Endodermal cell (in vitro differentiated cells): ENCODE measurements at regions not wholly inside any gene's neighbourhood (a gene's known extent, or its start where the extent isn't known, plus 50 kb on each side); places are given as distances from the start of the nearest gene placed in this dataset.
"Not testable (repeated sequence)": the region's sequence is repeated elsewhere in the genome, so short reads cannot be mapped to it uniquely, and the experiment has no call there.

ENCODE experiments used
- DNase-seq: peaks from one replicate; pipeline ENCODE4 v3.0.0-alpha.2; 2017
- H3K27ac ChIP-seq: 2 replicates; pipeline ENCODE4 v1.5.1; 2013; ENCODE audit warnings: mild to moderate bottlenecking, low read depth, low read length, moderate library complexity
- H3K27me3 ChIP-seq: 2 replicates; pipeline ENCODE4 v1.6.1; 2013; ENCODE audit warnings: mild to moderate bottlenecking, low read length, moderate library complexity; ENCODE audit not compliant: insufficient read depth, control insufficient read depth, poor library complexity, severe bottlenecking
- H3K36me3 ChIP-seq: 2 replicates; pipeline ENCODE4 v1.7.0; 2013; ENCODE audit warnings: mild to moderate bottlenecking, low read length, moderate library complexity; ENCODE audit not compliant: control insufficient read depth, insufficient read depth
- H3K4me1 ChIP-seq: one replicate; pipeline ENCODE4 v1.7.0; 2013; ENCODE audit warnings: low read length; ENCODE audit not compliant: control insufficient read depth, insufficient read depth
- H3K4me3 ChIP-seq: 2 replicates; pipeline ENCODE4 v1.5.1; 2013; ENCODE audit warnings: mild to moderate bottlenecking, low read length, moderate library complexity
- H3K9ac ChIP-seq: 2 replicates; pipeline ENCODE4 v1.6.1; 2013; ENCODE audit warnings: mild to moderate bottlenecking, low read length, moderate library complexity; ENCODE audit not compliant: poor library complexity, severe bottlenecking; ENCODE audit errors: extremely low read depth
- H3K9me3 ChIP-seq: 2 replicates; pipeline ENCODE4 v1.6.1; 2013; ENCODE audit warnings: mild to moderate bottlenecking, low read length, moderate library complexity; ENCODE audit not compliant: control insufficient read depth
- H3K27ac Mint-ChIP-seq: 2 replicates; pipeline ENCODE4 v1.8.0; 2020; ENCODE audit warnings: mixed read lengths
- H3K27me3 Mint-ChIP-seq: 2 replicates; pipeline ENCODE4 v1.8.0; 2021; ENCODE audit warnings: mild to moderate bottlenecking, mixed read lengths; ENCODE audit not compliant: insufficient read depth
- H3K36me3 Mint-ChIP-seq: 2 replicates; pipeline ENCODE4 v1.8.0; 2020; ENCODE audit warnings: low read depth, mixed read lengths
- H3K4me1 Mint-ChIP-seq: 2 replicates; pipeline ENCODE4 v1.8.0; 2020; ENCODE audit warnings: mixed read lengths
- H3K4me3 Mint-ChIP-seq: 2 replicates; pipeline ENCODE4 v1.8.0; 2020; ENCODE audit warnings: mild to moderate bottlenecking, moderate library complexity, mixed read lengths
- H3K9me3 Mint-ChIP-seq: 2 replicates; pipeline ENCODE4 v1.8.0; 2020; ENCODE audit warnings: mild to moderate bottlenecking, mixed read lengths
- WGBS, 2 experiments: methylation state at CpG; one replicate each; pipeline versions ENCODE4 v1.1.5 to v1.1.7; 2013; ENCODE audit warnings: missing lambda C conversion rate in 2 of 2, mixed read lengths in 1 of 2; ENCODE audit not compliant: insufficient coverage in 1 of 2, insufficient read length in 1 of 2; 5-methylcytosine and 5-hydroxymethylcytosine counted together
- TF ChIP-seq, protein P1 (sequence below): fragments of 200-600 bp; sonication (generic); conservative IDR thresholded peaks from 2 replicates; pipeline ENCODE4 v1.5.0; 2021; ENCODE audit warnings: antibody characterized with exemption, mild to moderate bottlenecking

DNA sequence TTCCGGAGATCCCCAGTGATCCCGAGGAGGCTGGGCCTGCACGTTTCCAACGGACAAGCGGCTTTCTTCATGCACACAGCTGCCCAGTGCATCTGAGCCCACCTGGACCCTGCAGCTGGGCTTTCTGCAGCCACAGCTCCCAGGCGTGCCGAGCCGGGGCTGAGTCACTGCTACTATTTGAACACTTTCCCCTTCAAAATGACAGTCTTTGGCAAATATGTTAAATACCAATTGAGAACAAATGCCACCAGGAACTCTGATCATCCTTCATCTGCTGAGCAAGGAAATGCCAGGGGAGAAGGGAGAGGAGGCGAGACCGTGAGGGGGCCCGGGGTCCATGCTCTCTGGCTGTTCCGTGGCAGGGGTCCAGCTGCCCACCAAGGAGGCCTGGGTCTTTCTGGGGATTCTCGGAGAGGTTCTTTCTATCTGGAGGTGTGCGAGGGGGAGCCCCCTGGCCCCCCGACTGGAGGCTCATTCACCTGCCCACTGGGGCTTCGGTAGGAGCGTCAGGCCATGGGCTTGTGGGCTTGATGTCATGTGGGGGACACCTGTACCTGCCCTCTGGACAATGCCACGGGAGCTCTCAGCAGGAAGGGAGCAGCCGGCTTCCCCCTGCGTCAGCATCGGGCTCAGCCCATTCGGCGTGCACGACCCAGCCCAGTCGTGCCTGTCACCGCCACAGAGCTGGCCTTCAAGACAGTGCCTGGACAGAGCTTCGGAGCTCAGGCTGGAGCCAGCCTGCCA lies 159.6 kb downstream of the CTTN start:
- DNase-seq = no peak
- Mint-ChIP-seq H3K27ac (no peak overlapping the region), H3K9me3 (no peaks in the 10 kb centered on the region), H3K36me3 (no peaks in the 10 kb centered on the region), H3K4me1 (no peaks in the 10 kb centered on the region), H3K4me3 (no peak overlapping the region), H3K27me3 (no peaks in the 10 kb centered on the region)
- no peaks in the 10 kb centered on the region for H3K27me3 ChIP-seq
- H3K4me1 ChIP-seq = no peaks in the 10 kb centered on the region
- H3K36me3 ChIP-seq = no peaks in the 10 kb centered on the region
- WGBS, 2 experiments = 91 to 93% methylated on average over 11 to 27 of the region's 27 CpGs
- no peaks in the 10 kb centered on the region for H3K9me3 ChIP-seq
- no peak overlapping the region for H3K4me3 ChIP-seq
- TF ChIP-seq, protein P1, sequence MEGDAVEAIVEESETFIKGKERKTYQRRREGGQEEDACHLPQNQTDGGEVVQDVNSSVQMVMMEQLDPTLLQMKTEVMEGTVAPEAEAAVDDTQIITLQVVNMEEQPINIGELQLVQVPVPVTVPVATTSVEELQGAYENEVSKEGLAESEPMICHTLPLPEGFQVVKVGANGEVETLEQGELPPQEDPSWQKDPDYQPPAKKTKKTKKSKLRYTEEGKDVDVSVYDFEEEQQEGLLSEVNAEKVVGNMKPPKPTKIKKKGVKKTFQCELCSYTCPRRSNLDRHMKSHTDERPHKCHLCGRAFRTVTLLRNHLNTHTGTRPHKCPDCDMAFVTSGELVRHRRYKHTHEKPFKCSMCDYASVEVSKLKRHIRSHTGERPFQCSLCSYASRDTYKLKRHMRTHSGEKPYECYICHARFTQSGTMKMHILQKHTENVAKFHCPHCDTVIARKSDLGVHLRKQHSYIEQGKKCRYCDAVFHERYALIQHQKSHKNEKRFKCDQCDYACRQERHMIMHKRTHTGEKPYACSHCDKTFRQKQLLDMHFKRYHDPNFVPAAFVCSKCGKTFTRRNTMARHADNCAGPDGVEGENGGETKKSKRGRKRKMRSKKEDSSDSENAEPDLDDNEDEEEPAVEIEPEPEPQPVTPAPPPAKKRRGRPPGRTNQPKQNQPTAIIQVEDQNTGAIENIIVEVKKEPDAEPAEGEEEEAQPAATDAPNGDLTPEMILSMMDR = no peak
- no peak overlapping the region for H3K9ac ChIP-seq
- no peak overlapping the region for H3K27ac ChIP-seq

DNA sequence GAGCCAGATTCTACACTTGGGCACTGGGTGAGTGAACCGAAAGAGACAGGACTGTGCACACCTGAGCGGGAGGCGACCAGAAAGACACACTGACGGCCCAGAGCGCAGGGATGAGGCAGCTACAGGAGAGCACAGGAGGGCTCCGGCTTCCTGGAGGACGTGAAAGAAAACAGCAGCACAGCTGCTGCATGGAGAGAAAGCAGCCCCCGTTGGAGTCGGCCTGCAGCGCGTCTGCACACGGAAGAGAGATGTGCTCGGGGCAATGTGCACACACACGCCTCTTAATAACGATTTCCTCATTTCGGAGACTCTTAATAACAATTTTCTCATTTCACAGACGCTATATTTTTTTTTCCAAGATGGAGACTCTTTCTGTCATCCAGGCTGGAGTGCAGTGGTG lies 160.4 kb downstream of the CTTN start:
- H3K9ac ChIP-seq = no peak overlapping the region
- TF ChIP-seq, protein P1 = no peak

DNA sequence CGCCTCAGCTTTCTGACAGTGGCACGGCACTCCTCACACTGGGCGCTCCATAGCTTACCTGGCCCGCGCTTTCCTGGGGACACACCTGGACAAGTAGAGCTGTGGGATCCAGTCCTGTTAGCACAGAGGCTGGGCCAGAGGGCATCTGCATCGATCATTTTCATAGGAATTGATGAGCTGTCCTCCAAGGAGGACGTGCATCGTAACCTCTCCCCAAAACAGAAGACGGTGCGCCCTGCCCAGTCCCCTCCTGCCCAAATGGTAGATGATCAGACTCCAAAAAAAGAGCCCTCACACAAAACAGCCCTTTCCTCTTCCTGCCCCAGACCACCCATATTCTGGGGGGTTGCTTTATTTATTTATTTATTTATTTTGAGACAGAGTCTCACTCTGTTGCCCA lies 161.2 kb downstream of the CTTN start:
- Histone ChIP-seq H3K36me3 (no peaks in the 10 kb centered on the region), H3K4me3 (no peak overlapping the region), H3K27me3 (no peaks in the 10 kb centered on the region), H3K4me1 (no peaks in the 10 kb centered on the region), H3K9me3 (no peaks in the 10 kb centered on the region), H3K9ac (no peak overlapping the region), H3K27ac (no peak overlapping the region)
- WGBS, 2 experiments = 87 to 89% methylated on average over 10 of the region's 10 CpGs
- Mint-ChIP-seq H3K4me1 (no peaks in the 10 kb centered on the region), H3K27me3 (no peaks in the 10 kb centered on the region), H3K9me3 (no peaks in the 10 kb centered on the region), H3K27ac (no peak overlapping the region), H3K4me3 (no peak overlapping the region), H3K36me3 (no peaks in the 10 kb centered on the region)
- no peak for DNase-seq
- TF ChIP-seq, protein P1 = no peak

More for the DNA sequence above, 160.4 kb downstream of the CTTN start:
- Histone ChIP-seq H3K9me3 (no peaks in the 10 kb centered on the region), H3K27ac (no peak overlapping the region), H3K36me3 (no peaks in the 10 kb centered on the region), H3K27me3 (no peaks in the 10 kb centered on the region), H3K4me1 (no peaks in the 10 kb centered on the region), H3K4me3 (no peak overlapping the region)
- H3K4me1 Mint-ChIP-seq = no peaks in the 10 kb centered on the region
- 93% methylated on average over 16 to 17 of the region's 17 CpGs for WGBS, 2 experiments
- no peak overlapping the region for H3K4me3 Mint-ChIP-seq
- DNase-seq = no peak
- H3K9me3 Mint-ChIP-seq = no peaks in the 10 kb centered on the region
- H3K36me3 Mint-ChIP-seq = no peaks in the 10 kb centered on the region
- H3K27me3 Mint-ChIP-seq = no peaks in the 10 kb centered on the region
- H3K27ac Mint-ChIP-seq = no peak overlapping the region

DNA sequence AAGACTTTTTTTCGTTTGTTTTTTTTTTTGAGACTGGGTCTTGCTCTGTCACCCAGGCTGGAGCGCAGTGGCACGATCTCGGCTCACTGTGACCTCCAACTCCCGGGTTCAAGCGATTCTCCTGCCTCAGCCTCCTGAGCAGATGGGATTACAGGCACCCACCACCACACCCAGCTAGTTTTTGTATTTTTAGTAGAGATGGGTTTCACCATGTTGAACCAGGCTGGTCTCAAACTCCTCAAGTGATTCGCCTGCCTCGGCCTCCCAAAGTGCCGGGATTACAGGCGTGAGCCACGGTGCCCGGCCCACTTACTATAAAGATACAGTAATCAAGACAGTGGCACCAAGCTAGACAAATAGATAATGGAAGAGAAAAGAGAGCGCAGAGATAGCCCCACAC lies 162.3 kb downstream of the CTTN start:
- H3K9ac ChIP-seq, H3K36me3 ChIP-seq, H3K4me1 ChIP-seq, H3K27me3 Mint-ChIP-seq, H3K4me3 ChIP-seq, H3K9me3 ChIP-seq, H3K27me3 ChIP-seq, H3K9me3 Mint-ChIP-seq, H3K36me3 Mint-ChIP-seq, H3K27ac ChIP-seq, DNase-seq, H3K27ac Mint-ChIP-seq, H3K4me1 Mint-ChIP-seq, H3K4me3 Mint-ChIP-seq: not testable (repeated sequence)
- WGBS, 2 experiments = 91 to 93% methylated on average over 11 to 13 of the region's 13 CpGs
